Spleen (tissue), 7 donors: ENCODE measurements at regions not wholly inside any gene's neighbourhood (a gene's known extent, or its start where the extent isn't known, plus 50 kb on each side); places are given as distances from the start of the nearest gene placed in this dataset.

Experiments used
- POLR2A ChIP-seq, 3 donors: fragments of 450-650 bp; IDR thresholded peaks; one replicate each; pipeline ENCODE4 v1.5.1; 2017; ENCODE audit warnings: antibody characterized with exemption in 3 of 3, mild to moderate bottlenecking in 1 of 3
- TF ChIP-seq, protein P1 (sequence below), 11 experiments: fragments of 200-600 bp in 7 of 11; fragments of 450-650 bp in 4 of 11; sonication (generic) in 4 of 11; IDR thresholded peaks in 8 of 11; conservative IDR thresholded peaks in 3 of 11; 1 replicate in 7 of 11; 2 replicates in 4 of 11; pipeline versions ENCODE4 v1.4.0 to v1.8.0; 2016 to 2021; ENCODE audit warnings: antibody characterized with exemption in 11 of 11, inconsistent platforms in 4 of 11, mild to moderate bottlenecking in 1 of 11
- donor health status: DM: no; HTN: no; CAD: no; lungs with moderate emphysema.
- donor health status: DM: no; HTN: no; CAD: no.
- donor health status: DM: no; HTN: no; CAD: no.

- no peak for TF ChIP-seq POLR2A (IDR thresholded peaks at IDR 0.05)
- TF ChIP-seq, protein P1, sequence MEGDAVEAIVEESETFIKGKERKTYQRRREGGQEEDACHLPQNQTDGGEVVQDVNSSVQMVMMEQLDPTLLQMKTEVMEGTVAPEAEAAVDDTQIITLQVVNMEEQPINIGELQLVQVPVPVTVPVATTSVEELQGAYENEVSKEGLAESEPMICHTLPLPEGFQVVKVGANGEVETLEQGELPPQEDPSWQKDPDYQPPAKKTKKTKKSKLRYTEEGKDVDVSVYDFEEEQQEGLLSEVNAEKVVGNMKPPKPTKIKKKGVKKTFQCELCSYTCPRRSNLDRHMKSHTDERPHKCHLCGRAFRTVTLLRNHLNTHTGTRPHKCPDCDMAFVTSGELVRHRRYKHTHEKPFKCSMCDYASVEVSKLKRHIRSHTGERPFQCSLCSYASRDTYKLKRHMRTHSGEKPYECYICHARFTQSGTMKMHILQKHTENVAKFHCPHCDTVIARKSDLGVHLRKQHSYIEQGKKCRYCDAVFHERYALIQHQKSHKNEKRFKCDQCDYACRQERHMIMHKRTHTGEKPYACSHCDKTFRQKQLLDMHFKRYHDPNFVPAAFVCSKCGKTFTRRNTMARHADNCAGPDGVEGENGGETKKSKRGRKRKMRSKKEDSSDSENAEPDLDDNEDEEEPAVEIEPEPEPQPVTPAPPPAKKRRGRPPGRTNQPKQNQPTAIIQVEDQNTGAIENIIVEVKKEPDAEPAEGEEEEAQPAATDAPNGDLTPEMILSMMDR (IDR thresholded peaks at IDR 0.05 in 8 of 11, conservative IDR thresholded peaks at IDR 0.05 in 3 of 11), result no peak
Observed at GRCh38 chr7:52647046-52647445, 388.4 kb upstream of the POM121L12 start.
